Right ventricle myocardium inferior (tissue), 1 donor: ENCODE measurements at regions not wholly inside any gene's neighbourhood (a gene's known extent, or its start where the extent isn't known, plus 50 kb on each side); places are given as distances from the start of the nearest gene placed in this dataset.
A peak's percentile ranks its signal among the peaks of the same experiment; 100 is the strongest.
"Not testable (repeated sequence)": the region's sequence is repeated elsewhere in the genome, so short reads cannot be mapped to it uniquely, and the experiment has no call there.

Source experiments
- ATAC-seq: fragments of 200-7000 bp; cut with Tn5 transposase; one replicate; pipeline ENCODE4 v1.9.1; 2020; ENCODE audit warnings: mild to moderate bottlenecking, moderate library complexity
- DNase-seq: peaks from one replicate; pipeline ENCODE4 v3.0.0; 2021; ENCODE audit errors: missing footprints
- intact Hi-C: fragments of 100-400 bp; cut with DNase I; formaldehyde crosslinking; loops from one replicate; pipeline ENCODE4 v1.11.0; 2022
- donor health status: DM: no; HTN: yes; CAD: no; lungs with severe emphysema.

GRCh38 chr15:22134941-22135566 lies 54.7 kb downstream of the OR4M2 start:
- intact Hi-C loops, DNase-seq, ATAC-seq: not testable (repeated sequence)

GRCh38 chr15:22137572-22137971 lies 57.2 kb downstream of the OR4M2 start:
- intact Hi-C loops, DNase-seq, ATAC-seq: not testable (repeated sequence)

- ATAC-seq, DNase-seq, intact Hi-C loops: not testable (repeated sequence)
Observed at GRCh38 chr15:22141106-22141505, 60.8 kb downstream of the OR4M2 start.

- intact Hi-C loops, DNase-seq, ATAC-seq: not testable (repeated sequence)
Observed at GRCh38 chr15:22148109-22148508, 67.8 kb downstream of the OR4M2 start.

- ATAC-seq, intact Hi-C loops, DNase-seq: not testable (repeated sequence)
Observed at GRCh38 chr15:22158243-22158642, 77.9 kb downstream of the OR4M2 start.

- DNase-seq, intact Hi-C loops, ATAC-seq: not testable (repeated sequence)
Observed at GRCh38 chr15:22160283-22160682, 80.0 kb downstream of the OR4M2 start.

- ATAC-seq, intact Hi-C loops, DNase-seq: not testable (repeated sequence)
Observed at GRCh38 chr15:22160741-22161140, 80.4 kb downstream of the OR4M2 start.

- DNase-seq, ATAC-seq, intact Hi-C loops: not testable (repeated sequence)
Observed at GRCh38 chr15:22161398-22161797, 81.1 kb downstream of the OR4M2 start.

GRCh38 chr15:22163715-22164114 lies 83.4 kb downstream of the OR4M2 start:
- DNase-seq, ATAC-seq, intact Hi-C loops: not testable (repeated sequence)

GRCh38 chr15:22167521-22167920 lies 87.2 kb downstream of the OR4M2 start:
- ATAC-seq, DNase-seq, intact Hi-C loops: not testable (repeated sequence)

- peak; percentile 39 for ATAC-seq
- DNase-seq, intact Hi-C loops: not testable (repeated sequence)
Observed at GRCh38 chr15:22173029-22173998, 93.0 kb downstream of the OR4M2 start.

GRCh38 chr15:22174088-22174487 lies 93.8 kb downstream of the OR4M2 start:
- DNase-seq, ATAC-seq, intact Hi-C loops: not testable (repeated sequence)

- ATAC-seq, DNase-seq, intact Hi-C loops: not testable (repeated sequence)
Observed at GRCh38 chr15:22177965-22178364, 97.6 kb downstream of the OR4M2 start.

GRCh38 chr15:22178438-22178837 lies 98.1 kb downstream of the OR4M2 start:
- DNase-seq, intact Hi-C loops, ATAC-seq: not testable (repeated sequence)

GRCh38 chr15:22179043-22179442 lies 98.7 kb downstream of the OR4M2 start:
- DNase-seq, intact Hi-C loops, ATAC-seq: not testable (repeated sequence)

GRCh38 chr15:22180611-22181010 lies 100.3 kb downstream of the OR4M2 start:
- intact Hi-C loops, ATAC-seq, DNase-seq: not testable (repeated sequence)

- intact Hi-C loops, ATAC-seq, DNase-seq: not testable (repeated sequence)
Observed at GRCh38 chr15:22184678-22185077, 104.4 kb downstream of the OR4M2 start.

- DNase-seq, intact Hi-C loops, ATAC-seq: not testable (repeated sequence)
Observed at GRCh38 chr15:22186846-22187532, 106.7 kb downstream of the OR4M2 start.

GRCh38 chr15:22191818-22192217 lies 111.5 kb downstream of the OR4M2 start:
- ATAC-seq, DNase-seq, intact Hi-C loops: not testable (repeated sequence)
